ENCODE measurements at regions not wholly inside any gene's neighbourhood (a gene's known extent, or its start where the extent isn't known, plus 50 kb on each side); places are given as distances from the start of the nearest gene placed in this dataset.

- no peak for TF ChIP-seq ETS1 (IDR thresholded peaks at IDR 0.05)
- no peak for TF ChIP-seq ZNF331 (CRISPR knock-in tag; IDR thresholded peaks at IDR 0.05; ENCODE audit: low read depth)
- no peak for TF ChIP-seq EZH2 (IDR thresholded peaks at IDR 0.05; ENCODE audit: low read depth, unreplicated experiment)
Observed at GRCh38 chr10:64130152-64130551, 609.0 kb downstream of the REEP3 start (continued).

GRCh38 chr10:64134676-64135075 is 613.5 kb downstream of the REEP3 start:
- Histone ChIP-seq H3K27ac (ENCODE audit: low read depth) (no peak overlapping the region), H2AFZ (no peak overlapping the region), H3K4me3 (no peak overlapping the region), H3F3A (replicated peaks; ENCODE audit: low read depth) (no peaks in the 10 kb centered on the region), H3K9me2 (ENCODE audit: insufficient read depth) (peaks cover 11% of the 10 kb centered on the region; the same call in 1 of the 2 replicates), H4K20me1 (replicated peaks; ENCODE audit: insufficient read depth) (no peaks in the 10 kb centered on the region), H3K36me3 (ENCODE audit: insufficient read depth) (no peaks in the 10 kb centered on the region), H3K4me1 (ENCODE audit: insufficient read depth) (peaks cover 42% of the 10 kb centered on the region), H3K79me2 (replicated peaks; ENCODE audit: insufficient read depth) (no peaks in the 10 kb centered on the region), H3K27me3 (ENCODE audit: insufficient read depth) (no peaks in the 10 kb centered on the region), H3K4me2 (no peak overlapping the region)
- Mint-ChIP-seq H3K4me3 (no peak overlapping the region), H3K36me3 (ENCODE audit: low read depth) (no peaks in the 10 kb centered on the region), H3K27ac (peak overlapping the region; percentile 53; the same call in 1 of the 2 replicates), H3K4me1 (peaks cover 21% of the 10 kb centered on the region), H3K27me3 (ENCODE audit: insufficient read depth, low read depth, poor library complexity) (no peaks in the 10 kb centered on the region), H3K9me3 (no peaks in the 10 kb centered on the region)
- DNase-seq (ENCODE audit: low spot score) (no peak), ATAC-seq (no peak)
- TF ChIP-seq REST (IDR thresholded peaks at IDR 0.05; ENCODE audit: unreplicated experiment) (no peak), NANOG (IDR thresholded peaks at IDR 0.05; ENCODE audit: borderline replicate concordance) (no peak), EZH2 (IDR thresholded peaks at IDR 0.05; ENCODE audit: low read depth, unreplicated experiment) (no peak), STAT1 (IDR thresholded peaks at IDR 0.05; ENCODE audit: unreplicated experiment) (no peak), CTCF (conservative IDR thresholded peaks at IDR 0.05; ENCODE audit: low read depth in 2 of 2) (no peak), POLR2AphosphoS5 (IDR thresholded peaks at IDR 0.05; ENCODE audit: low read depth) (no peak)
